ENCODE measurements at regions not wholly inside any gene's neighbourhood (a gene's known extent, or its start where the extent isn't known, plus 50 kb on each side); places are given as distances from the start of the nearest gene placed in this dataset.

DNA sequence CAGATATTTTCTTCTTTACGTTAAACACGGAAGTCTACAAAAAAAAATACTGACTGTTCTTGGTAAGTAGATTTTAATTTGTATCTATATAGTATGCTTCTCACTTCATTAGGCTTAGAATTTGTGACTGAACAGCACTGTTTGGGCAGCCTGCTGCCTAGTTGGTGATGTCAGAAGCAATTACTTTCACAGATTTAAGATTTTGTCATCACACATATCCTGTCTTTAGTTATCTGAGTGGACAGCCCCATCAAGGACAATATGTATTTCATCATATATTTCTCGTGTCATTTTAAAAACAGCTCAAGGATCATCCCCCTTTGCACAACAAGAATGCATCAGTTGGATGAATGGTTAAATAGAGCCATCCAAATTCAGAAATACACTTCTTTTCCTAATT is 338.4 kb upstream of the CITED2 start:
- TF ChIP-seq, protein P1, sequence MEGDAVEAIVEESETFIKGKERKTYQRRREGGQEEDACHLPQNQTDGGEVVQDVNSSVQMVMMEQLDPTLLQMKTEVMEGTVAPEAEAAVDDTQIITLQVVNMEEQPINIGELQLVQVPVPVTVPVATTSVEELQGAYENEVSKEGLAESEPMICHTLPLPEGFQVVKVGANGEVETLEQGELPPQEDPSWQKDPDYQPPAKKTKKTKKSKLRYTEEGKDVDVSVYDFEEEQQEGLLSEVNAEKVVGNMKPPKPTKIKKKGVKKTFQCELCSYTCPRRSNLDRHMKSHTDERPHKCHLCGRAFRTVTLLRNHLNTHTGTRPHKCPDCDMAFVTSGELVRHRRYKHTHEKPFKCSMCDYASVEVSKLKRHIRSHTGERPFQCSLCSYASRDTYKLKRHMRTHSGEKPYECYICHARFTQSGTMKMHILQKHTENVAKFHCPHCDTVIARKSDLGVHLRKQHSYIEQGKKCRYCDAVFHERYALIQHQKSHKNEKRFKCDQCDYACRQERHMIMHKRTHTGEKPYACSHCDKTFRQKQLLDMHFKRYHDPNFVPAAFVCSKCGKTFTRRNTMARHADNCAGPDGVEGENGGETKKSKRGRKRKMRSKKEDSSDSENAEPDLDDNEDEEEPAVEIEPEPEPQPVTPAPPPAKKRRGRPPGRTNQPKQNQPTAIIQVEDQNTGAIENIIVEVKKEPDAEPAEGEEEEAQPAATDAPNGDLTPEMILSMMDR (IDR thresholded peaks at IDR 0.05), result no peak
- TF ChIP-seq ZFX (IDR thresholded peaks at IDR 0.05; ENCODE audit: borderline replicate concordance), result no peak
